ENCODE measurements at regions not wholly inside any gene's neighbourhood (a gene's known extent, or its start where the extent isn't known, plus 50 kb on each side); places are given as distances from the start of the nearest gene placed in this dataset.

DNA sequence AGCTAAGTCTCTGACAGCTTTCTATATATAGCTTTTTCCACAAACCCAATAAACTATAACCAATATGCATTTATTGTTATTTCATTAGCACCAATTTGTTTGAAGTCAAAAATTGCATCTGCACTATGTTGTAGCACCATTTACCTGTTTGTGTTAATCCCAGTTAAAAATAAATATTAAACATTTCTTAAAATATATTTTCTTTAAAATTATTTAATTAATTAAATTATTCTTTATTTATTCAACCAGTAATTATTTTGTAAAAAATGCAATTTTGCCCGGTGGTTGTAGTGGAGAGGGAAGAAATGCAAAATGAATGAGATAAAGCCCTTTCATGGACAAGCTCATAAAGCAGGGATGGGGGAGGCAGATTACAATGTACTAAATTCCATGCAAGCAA, 1257.9 kb downstream of the PCDH17 start:
- TF ChIP-seq, protein P1, sequence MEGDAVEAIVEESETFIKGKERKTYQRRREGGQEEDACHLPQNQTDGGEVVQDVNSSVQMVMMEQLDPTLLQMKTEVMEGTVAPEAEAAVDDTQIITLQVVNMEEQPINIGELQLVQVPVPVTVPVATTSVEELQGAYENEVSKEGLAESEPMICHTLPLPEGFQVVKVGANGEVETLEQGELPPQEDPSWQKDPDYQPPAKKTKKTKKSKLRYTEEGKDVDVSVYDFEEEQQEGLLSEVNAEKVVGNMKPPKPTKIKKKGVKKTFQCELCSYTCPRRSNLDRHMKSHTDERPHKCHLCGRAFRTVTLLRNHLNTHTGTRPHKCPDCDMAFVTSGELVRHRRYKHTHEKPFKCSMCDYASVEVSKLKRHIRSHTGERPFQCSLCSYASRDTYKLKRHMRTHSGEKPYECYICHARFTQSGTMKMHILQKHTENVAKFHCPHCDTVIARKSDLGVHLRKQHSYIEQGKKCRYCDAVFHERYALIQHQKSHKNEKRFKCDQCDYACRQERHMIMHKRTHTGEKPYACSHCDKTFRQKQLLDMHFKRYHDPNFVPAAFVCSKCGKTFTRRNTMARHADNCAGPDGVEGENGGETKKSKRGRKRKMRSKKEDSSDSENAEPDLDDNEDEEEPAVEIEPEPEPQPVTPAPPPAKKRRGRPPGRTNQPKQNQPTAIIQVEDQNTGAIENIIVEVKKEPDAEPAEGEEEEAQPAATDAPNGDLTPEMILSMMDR (conservative IDR thresholded peaks at IDR 0.05; ENCODE audit: low read depth, low read length): no peak
- no peak for TF ChIP-seq EZH2 (IDR thresholded peaks at IDR 0.05; ENCODE audit: borderline replicate concordance, low read depth, low read length, poor library complexity, severe bottlenecking)

Data from A673 (cell line).